Epithelial cell of proximal tubule (primary cell): ENCODE measurements at regions not wholly inside any gene's neighbourhood (a gene's known extent, or its start where the extent isn't known, plus 50 kb on each side); places are given as distances from the start of the nearest gene placed in this dataset.

Experiments
- DNase-seq: peaks from one replicate; pipeline ENCODE4 v3.0.0-alpha.2; 2011; ENCODE audit warnings: low read depth
- H3K4me3 ChIP-seq: 2 replicates; pipeline ENCODE4 v1.5.1; 2011; ENCODE audit warnings: low read depth, mild to moderate bottlenecking, low read length
- CTCF ChIP-seq: conservative IDR thresholded peaks from 2 replicates; pipeline ENCODE4 v1.5.1; 2012; ENCODE audit warnings: low read depth, mild to moderate bottlenecking, low read length

- TF ChIP-seq CTCF: no peak
- DNase-seq: no peak
- no peak overlapping the region for H3K4me3 ChIP-seq
These were observed 383.3 kb upstream of the SLC30A5 start for GRCh38 chr5:68710514-68710913.

- no peak for TF ChIP-seq CTCF
- no peak for DNase-seq
- no peak overlapping the region for H3K4me3 ChIP-seq
These were observed 382.3 kb upstream of the SLC30A5 start for GRCh38 chr5:68711293-68712200.

GRCh38 chr5:68714810-68715209 lies 379.0 kb upstream of the SLC30A5 start:
- no peak for TF ChIP-seq CTCF
- H3K4me3 ChIP-seq: no peak overlapping the region
- DNase-seq: no peak

GRCh38 chr5:68720884-68721610 lies 372.8 kb upstream of the SLC30A5 start:
- H3K4me3 ChIP-seq: no peak overlapping the region
- TF ChIP-seq CTCF: no peak
- DNase-seq: no peak

GRCh38 chr5:68722357-68722756 lies 371.5 kb upstream of the SLC30A5 start:
- no peak overlapping the region for H3K4me3 ChIP-seq
- DNase-seq: no peak
- no peak for TF ChIP-seq CTCF

- no peak overlapping the region for H3K4me3 ChIP-seq
- no peak for DNase-seq
- TF ChIP-seq CTCF: no peak
These were observed 367.7 kb upstream of the SLC30A5 start for GRCh38 chr5:68725905-68726683.
